Adrenal gland (tissue), 9 donors: ENCODE measurements at regions not wholly inside any gene's neighbourhood (a gene's known extent, or its start where the extent isn't known, plus 50 kb on each side); places are given as distances from the start of the nearest gene placed in this dataset.
A peak's percentile ranks its signal among the peaks of the same experiment; 100 is the strongest.

Source experiments
- DNase-seq, 7 donors: peaks; one replicate each; pipeline ENCODE4 v3.0.0-alpha.2; 2019 to 2020
- H3K27ac ChIP-seq, 5 donors: fragments of 200-600 bp; sonication (generic) in 4 of 5; 1 replicate in 3 of 5; 2 replicates in 2 of 5; pipeline versions ENCODE4 v1.5.1 to v1.8.0; 2016 to 2020; ENCODE audit warnings: mild to moderate bottlenecking in 1 of 5
- H3K27me3 ChIP-seq: fragments of 200-600 bp; 2 replicates; pipeline ENCODE4 v1.8.0; 2021
- H3K36me3 ChIP-seq, 2 donors: fragments of 200-600 bp; replicated peaks in 1 of 2; 1 replicate in 1 of 2; 2 replicates in 1 of 2; pipeline versions ENCODE4 v1.5.1 to v1.8.0; 2018 to 2022
- H3K4me1 ChIP-seq, 2 donors: fragments of 200-600 bp; replicated peaks in 1 of 2; 1 replicate in 1 of 2; 2 replicates in 1 of 2; pipeline versions ENCODE4 v1.5.1 to v1.8.0; 2018 to 2021
- H3K4me3 ChIP-seq, 4 donors: fragments of 200-600 bp; sonication (generic) in 3 of 4; one replicate each; pipeline ENCODE4 v1.5.1; 2016 to 2018
- H3K9me3 ChIP-seq, 3 donors: fragments of 200-600 bp; sonication (generic) in 1 of 3; replicated peaks in 1 of 3; 1 replicate in 2 of 3; 2 replicates in 1 of 3; pipeline versions ENCODE4 v1.5.1 to v1.8.0; 2016 to 2021
- CTCF ChIP-seq, 6 experiments: fragments of 450-650 bp in 4 of 6; fragments of 200-600 bp in 2 of 6; sonication (generic) in 1 of 6; IDR thresholded peaks; 1 replicate in 5 of 6; 2 replicates in 1 of 6; pipeline versions ENCODE4 v1.5.1 to v1.8.0; 2016 to 2021; ENCODE audit warnings: antibody characterized with exemption in 6 of 6, mild to moderate bottlenecking in 2 of 6, moderate library complexity in 1 of 6
- POLR2A ChIP-seq, 2 donors: fragments of 450-650 bp; IDR thresholded peaks; one replicate each; pipeline ENCODE4 v1.6.1; 2017; ENCODE audit warnings: antibody characterized with exemption in 2 of 2, mild to moderate bottlenecking in 2 of 2, moderate library complexity in 1 of 2
- WGBS, 4 donors: extraction: QIAGEN DNeasy Blood & Tissue Kit in 2 of 4; methylation state at CpG; one replicate each; pipeline versions ENCODE4 v1.1.5 to v1.1.7; 2013 to 2017; 5-methylcytosine and 5-hydroxymethylcytosine counted together
- intact Hi-C, 2 donors: fragments of 100-400 bp; cut with DNase I; formaldehyde crosslinking; loops; one replicate each; pipeline versions ENCODE4 v1.14.1 to v1.15.0; 2022 to 2023
- donor health status: healthy with polysubstance abuse.
- donor health status: Bipolar disorder and iron deficiency.
- donor health status: DM: yes; HTN: yes; CAD: no.
- donor health status: DM: no; HTN: no; CAD: no.
- donor health status: DM: no; HTN: no; CAD: no.

GRCh38 chr4:121277194-121278105 is 103.4 kb downstream of the QRFPR start:
- TF ChIP-seq POLR2A (IDR thresholded peaks at IDR 0.05): no peak
- no peak for TF ChIP-seq CTCF (IDR thresholded peaks at IDR 0.05)
- peak in 1 of 7 donors; percentile 10 for DNase-seq
- Histone ChIP-seq H3K4me1 (no peaks in the 10 kb centered on the region), H3K27me3 (no peaks in the 10 kb centered on the region), H3K9me3 (no peaks in the 10 kb centered on the region), H3K27ac (no peak overlapping the region), H3K4me3 (no peak overlapping the region), H3K36me3 (no peaks in the 10 kb centered on the region)
- 46 to 59% (median 52%) methylated on average over 5 of the region's 5 CpGs for WGBS, 4 donors
- intact Hi-C loops: no loop called here

DNA sequence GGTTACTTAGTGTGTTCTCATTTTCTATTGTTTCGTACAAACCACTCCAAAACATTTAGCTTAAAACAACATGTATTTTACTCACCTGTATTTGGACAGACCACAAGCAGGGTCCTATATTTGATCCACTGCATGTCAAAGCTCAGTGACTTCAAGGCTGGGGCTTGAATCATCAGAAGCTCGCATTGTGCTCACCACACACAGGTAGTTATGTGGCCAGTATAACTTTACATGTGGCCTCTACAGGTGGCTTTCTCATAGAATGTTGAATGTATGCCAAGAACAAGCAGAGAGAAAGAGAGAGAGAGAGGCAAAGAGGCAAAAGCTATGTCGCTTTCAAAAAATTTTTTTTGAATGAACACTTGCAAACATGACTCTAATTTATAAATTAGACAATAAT is 107.6 kb downstream of the QRFPR start:
- 71 to 85% (median 82%) methylated on average over 3 of the region's 3 CpGs for whole genome bisulfite sequencing, 4 donors
- H3K4me1 ChIP-seq: no peaks in the 10 kb centered on the region
- no peaks in the 10 kb centered on the region for H3K27me3 ChIP-seq
- H3K9me3 ChIP-seq: no peaks in the 10 kb centered on the region
- intact Hi-C loops: no loop called here
- H3K4me3 ChIP-seq: no peak overlapping the region
- no peak for TF ChIP-seq CTCF (IDR thresholded peaks at IDR 0.05)
- no peak for TF ChIP-seq POLR2A (IDR thresholded peaks at IDR 0.05)
- no peaks in the 10 kb centered on the region for H3K36me3 ChIP-seq
- no peak overlapping the region for H3K27ac ChIP-seq
- no peak for DNase-seq

DNA sequence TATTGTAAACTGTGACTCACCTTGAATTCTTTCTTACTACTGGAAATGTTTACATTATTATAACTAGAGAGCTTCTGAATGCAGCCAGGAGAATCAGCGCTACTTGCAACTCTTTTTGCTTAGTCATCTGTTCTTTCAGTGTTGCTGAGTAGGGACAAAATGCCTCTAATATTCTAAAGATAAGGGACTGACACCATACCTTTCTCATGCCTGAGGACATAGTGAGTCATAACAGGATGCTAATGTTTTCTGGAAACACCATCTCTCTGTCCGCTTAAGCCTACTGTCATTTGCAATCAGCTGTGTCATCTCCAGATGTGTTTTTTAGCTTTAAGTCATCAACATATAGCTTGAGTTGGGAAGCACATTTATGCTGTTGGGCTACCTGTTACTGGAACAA is 108.3 kb downstream of the QRFPR start:
- Histone ChIP-seq H3K27ac (no peak overlapping the region), H3K36me3 (no peaks in the 10 kb centered on the region), H3K27me3 (no peaks in the 10 kb centered on the region), H3K4me1 (no peaks in the 10 kb centered on the region), H3K4me3 (no peak overlapping the region), H3K9me3 (no peaks in the 10 kb centered on the region)
- WGBS, 4 donors: 55 to 72% (median 65%) methylated on average over 2 of the region's 2 CpGs
- no peak for DNase-seq
- TF ChIP-seq POLR2A (IDR thresholded peaks at IDR 0.05): no peak
- TF ChIP-seq CTCF (IDR thresholded peaks at IDR 0.05): no peak
- intact Hi-C loops: no loop called here

- H3K36me3 ChIP-seq: no peaks in the 10 kb centered on the region
- no peaks in the 10 kb centered on the region for H3K27me3 ChIP-seq
- TF ChIP-seq POLR2A (IDR thresholded peaks at IDR 0.05) (no peak), CTCF (IDR thresholded peaks at IDR 0.05) (no peak)
- H3K27ac ChIP-seq: no peak overlapping the region
- intact Hi-C loops: no loop called here
- no peaks in the 10 kb centered on the region for H3K4me1 ChIP-seq
- DNase-seq: no peak
- H3K4me3 ChIP-seq: no peak overlapping the region
- no peaks in the 10 kb centered on the region for H3K9me3 ChIP-seq
Measured at GRCh38 chr4:121270389-121270788, 106.3 kb upstream of the TNIP3 start.
